SK-N-SH (cell line): ENCODE measurements at regions not wholly inside any gene's neighbourhood (a gene's known extent, or its start where the extent isn't known, plus 50 kb on each side); places are given as distances from the start of the nearest gene placed in this dataset.

Experiments used
- CTCF ChIP-seq: fragments of 200-600 bp; sonication (generic); IDR thresholded peaks from 2 replicates; pipeline ENCODE4 v1.6.1; 2017; ENCODE audit warnings: antibody characterized with exemption, mild to moderate bottlenecking, moderate library complexity
- EP300 ChIP-seq, 2 experiments: IDR thresholded peaks; 2 replicates each; pipeline versions ENCODE4 v1.4.0 to v1.6.1; 2012; ENCODE audit warnings: borderline replicate concordance in 1 of 2, low read depth in 1 of 2, low read length in 1 of 2
- EZH2phosphoT487 ChIP-seq: fragments of 200-600 bp; sonication (generic); IDR thresholded peaks from 2 replicates; pipeline ENCODE4 v1.6.1; 2017; ENCODE audit warnings: low read depth, mixed run types, mild to moderate bottlenecking, antibody characterized with exemption, moderate library complexity, borderline replicate concordance
- FOXJ3 ChIP-seq: sonication (generic); formaldehyde crosslinking; IDR thresholded peaks from 2 replicates; pipeline ENCODE4 v1.5.1; 2020; ENCODE audit warnings: mild to moderate bottlenecking, missing genetic modification reagents
- GATA2 ChIP-seq: sonication (generic); formaldehyde crosslinking; IDR thresholded peaks from 2 replicates; pipeline ENCODE4 v1.5.0; 2020; ENCODE audit warnings: mild to moderate bottlenecking, missing genetic modification reagents
- MAX ChIP-seq: IDR thresholded peaks from 2 replicates; pipeline ENCODE4 v1.4.0; 2012; ENCODE audit warnings: low read depth
- MEF2A ChIP-seq: IDR thresholded peaks from 2 replicates; pipeline ENCODE4 v1.4.0; 2012; ENCODE audit warnings: low read depth, borderline replicate concordance
- YY1 ChIP-seq: IDR thresholded peaks from 2 replicates; pipeline ENCODE4 v1.4.0; 2012; ENCODE audit warnings: low read depth, mild to moderate bottlenecking

GRCh38 chr13:65551208-65551607 is 1678.9 kb downstream of the PCDH9 start:
- TF ChIP-seq GATA2 (CRISPR knock-in tag) = no peak
- TF ChIP-seq EZH2phosphoT487 = no peak
- no peak for TF ChIP-seq EP300 (IDR thresholded peaks at IDR 0.05; ENCODE audit: borderline replicate concordance in 1 of 2, low read depth in 1 of 2, low read length in 1 of 2)
- TF ChIP-seq YY1 = no peak
- TF ChIP-seq CTCF = no peak
- no peak for TF ChIP-seq MAX
- TF ChIP-seq MEF2A = no peak
- TF ChIP-seq FOXJ3 (CRISPR knock-in tag) = no peak
